T-helper 22 cell (primary cell): ENCODE measurements at regions not wholly inside any gene's neighbourhood (a gene's known extent, or its start where the extent isn't known, plus 50 kb on each side); places are given as distances from the start of the nearest gene placed in this dataset.

Source experiments
- DNase-seq: peaks from one replicate; pipeline ENCODE4 v3.0.0-alpha.2; 2020; ENCODE audit warnings: low read depth

DNA sequence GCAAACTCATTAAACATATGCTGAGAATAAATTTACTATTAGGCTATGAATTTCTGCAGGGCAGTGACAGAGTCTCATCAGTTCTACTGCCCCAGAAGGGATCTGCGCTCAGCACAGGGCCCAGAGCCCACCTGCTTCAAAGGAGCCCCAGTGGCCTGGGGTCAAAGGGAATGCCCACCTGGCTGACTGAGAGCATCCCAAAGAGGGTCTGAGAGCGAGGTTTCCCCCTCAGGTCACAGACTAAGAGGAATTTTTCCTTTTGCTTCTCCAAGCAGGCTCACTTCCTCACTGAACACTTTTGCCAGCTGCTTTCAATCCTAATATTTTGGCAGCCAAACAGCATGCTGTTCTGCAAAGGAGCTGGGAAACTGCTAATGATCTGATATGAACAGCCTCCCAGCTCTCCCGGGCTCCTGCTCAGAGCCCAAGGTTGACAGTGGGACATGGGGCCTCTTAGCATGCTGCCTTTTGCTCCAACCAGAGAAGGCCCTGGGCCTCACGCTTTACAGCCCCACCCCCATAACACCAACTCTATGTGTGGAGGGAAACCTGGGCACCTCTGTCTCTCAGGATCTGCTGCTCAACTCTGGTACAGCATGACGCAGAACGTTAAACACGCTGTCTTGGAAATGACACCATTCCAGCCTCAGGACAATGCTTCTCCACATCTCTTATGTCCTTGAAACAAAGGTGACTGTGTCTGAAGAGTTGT lies 70.7 kb upstream of the SYT6 start:
- no peak for DNase-seq

DNA sequence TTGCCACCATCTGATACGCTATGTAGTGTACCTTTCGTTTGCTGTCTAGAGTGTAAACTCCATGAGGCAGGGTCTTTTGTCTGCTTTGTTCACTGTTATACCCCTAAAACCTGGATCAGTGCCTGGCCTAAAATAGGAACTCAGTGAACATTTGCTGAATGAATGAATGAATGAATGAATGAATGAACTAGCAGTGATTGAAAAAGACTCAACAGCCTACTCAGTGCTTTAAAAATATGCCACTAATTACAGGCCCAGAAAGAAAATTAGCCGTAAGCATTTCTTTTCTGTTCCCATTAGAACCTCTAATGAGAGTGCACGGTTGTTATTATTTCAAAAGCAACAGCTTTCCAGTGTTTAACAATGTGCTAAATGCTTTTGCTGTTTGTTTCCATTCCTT lies 69.3 kb upstream of the SYT6 start:
- no peak for DNase-seq

DNA sequence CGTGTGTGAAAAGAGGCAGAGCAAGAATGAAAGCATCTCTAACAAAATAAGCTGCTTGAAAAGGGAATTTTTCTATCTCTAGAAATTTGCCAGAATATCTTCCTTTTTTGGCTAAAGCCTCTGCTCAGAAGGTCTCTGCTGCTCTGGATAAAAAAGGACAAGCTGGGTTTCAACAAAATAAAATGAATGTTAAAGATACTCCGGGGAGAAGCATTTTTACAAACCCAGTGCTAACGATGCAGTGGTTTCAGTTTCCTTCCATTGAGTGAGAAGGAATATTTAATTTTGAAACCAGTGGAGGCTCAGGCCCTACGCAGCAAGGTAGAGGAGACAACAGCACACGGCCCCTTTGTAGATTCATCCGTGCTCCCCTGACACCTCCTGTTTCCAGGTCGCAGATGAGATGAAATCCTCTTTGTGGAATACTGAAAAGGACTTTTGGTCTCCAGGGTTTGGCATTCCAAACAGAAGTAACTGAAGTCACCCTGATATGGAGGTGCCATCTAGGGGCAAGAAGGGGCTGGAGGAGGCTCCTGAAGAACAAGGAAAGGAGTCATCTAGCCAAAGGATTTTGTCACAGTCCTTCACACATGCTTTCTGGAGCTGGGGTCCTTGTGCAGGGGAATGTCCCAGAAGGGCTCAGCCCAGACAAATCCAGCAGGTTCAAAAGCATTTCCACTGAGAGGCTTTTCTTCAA lies 65.7 kb upstream of the SYT6 start:
- DNase-seq, result no peak

DNA sequence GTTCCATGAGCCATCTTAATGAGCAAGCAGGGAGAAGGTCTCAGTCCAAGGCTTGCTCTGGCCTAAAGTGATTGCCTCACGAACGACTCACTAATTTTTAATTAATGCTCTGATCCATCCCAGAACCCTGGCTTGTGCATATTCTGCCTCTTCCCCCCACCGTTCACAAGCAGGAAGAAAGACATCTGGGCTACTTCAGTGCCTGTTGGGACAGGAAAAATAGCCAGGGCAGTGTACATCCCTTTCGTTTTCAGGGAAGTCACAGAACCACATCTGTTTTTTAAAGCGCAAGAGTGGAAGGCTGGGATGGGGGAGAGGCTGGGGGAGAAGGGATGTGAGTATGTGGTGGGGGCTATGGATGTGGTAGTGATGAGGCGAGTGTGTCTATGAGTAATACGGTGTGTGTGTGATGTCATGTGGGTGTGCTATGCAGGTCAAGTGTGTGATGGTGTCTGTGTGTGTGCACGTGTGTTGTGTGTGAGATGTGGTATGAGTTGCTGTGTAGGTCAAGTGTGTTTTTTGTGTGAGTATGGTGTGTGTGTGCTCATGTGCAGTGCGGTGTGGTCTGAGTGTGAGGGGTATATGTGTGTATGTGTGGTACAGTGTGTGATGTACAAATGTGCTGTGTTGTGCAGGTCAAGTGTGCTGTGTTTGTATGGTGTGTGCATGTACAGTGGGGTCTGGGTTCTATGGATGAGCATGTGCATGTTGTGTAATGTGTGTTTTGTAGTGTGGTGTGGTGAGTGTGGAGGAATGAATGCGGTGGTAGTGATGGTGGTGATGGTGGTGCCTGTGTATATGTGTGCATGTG lies 64.9 kb upstream of the SYT6 start:
- no peak for DNase-seq

DNA sequence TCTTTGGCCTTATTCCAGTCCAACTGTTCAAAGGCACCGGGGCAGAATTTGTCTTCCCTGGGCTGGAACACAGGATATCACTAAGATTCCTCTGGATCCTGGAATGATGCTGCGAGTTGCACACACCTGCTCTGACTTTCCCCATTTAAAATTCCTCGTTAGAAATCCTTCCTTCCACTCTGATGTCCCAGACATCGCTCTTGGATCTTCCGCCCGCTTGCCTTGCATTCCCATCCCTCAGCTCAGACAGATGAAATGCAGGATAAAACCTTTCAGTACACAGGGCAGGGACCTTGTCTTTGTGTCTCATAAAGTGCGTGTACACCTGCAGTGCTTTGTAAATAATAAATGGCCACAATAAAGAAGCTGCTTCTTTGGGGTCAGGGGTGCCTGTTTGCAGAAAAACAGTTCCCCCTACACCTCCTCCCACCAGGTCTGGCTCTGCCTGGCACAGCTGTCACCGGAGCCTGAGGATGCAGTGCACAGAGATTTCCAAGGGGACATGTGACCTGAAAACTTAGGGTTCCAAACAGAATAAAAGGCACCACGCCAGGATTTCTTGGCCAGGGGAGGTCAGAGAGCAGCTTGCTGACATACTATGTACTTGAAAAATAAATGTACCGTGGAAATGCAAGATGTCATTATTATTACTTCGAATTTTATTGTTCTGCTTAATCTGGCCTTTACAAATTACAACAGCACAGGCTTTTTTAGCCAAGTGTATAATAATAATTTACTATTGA lies 62.9 kb upstream of the SYT6 start:
- no peak for DNase-seq

DNA sequence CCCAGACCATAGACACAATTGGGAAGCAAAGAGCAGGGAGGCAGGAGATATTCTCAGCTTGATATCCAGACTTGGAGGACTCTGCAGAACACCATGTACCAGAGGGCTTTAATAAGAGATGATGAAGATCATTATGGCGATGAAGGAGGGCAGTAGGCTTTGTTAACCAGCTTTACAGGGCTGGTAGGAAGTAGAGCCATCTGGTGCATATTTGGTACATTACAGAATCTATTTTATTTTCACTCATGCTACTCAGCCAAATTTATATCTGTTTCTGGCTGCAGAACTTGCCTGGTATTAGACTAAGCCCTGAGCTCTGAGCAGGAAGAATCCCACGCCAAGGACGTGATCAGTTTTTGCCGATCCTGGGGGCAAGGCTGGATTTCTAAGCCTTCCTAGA lies 61.8 kb upstream of the SYT6 start:
- DNase-seq, result no peak

DNA sequence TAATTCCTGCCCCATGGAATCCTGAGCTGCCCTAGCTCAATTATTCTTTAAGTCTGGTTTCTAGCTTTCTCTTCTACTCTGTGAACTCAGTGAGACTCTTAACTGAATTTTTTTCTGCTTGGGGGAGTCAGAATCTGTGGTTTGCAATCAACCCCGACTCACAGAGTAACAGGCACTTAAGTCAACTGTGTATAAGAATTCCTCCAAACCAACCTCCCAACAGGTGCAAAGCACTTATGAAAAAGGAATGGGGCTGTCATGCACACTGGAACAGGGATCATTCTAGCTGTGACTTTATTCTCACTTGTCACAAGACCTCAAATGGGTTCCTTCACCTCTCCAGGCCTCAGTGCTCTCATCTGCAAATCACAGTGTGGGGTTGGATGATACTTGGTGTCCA lies 60.3 kb upstream of the SYT6 start:
- no peak for DNase-seq

DNA sequence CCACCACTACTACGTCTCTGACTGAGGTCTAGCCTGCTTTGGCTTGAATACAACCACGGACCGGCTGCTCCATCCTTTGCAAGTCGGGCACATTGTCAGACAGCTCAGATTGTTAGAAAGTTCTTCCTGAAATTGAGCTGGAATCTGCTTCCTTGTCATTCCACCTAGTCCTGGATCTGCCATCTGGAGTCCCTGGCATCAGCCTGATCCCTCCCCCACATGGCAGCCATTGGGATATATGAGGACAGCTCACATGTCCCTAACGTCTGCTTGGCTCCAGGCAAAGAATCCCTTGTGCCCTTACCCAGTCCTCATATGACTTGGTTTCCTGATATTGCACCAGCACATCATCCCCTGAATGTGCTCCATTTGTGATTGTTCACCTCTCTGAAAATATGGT lies 56.3 kb upstream of the SYT6 start:
- DNase-seq, result no peak

DNA sequence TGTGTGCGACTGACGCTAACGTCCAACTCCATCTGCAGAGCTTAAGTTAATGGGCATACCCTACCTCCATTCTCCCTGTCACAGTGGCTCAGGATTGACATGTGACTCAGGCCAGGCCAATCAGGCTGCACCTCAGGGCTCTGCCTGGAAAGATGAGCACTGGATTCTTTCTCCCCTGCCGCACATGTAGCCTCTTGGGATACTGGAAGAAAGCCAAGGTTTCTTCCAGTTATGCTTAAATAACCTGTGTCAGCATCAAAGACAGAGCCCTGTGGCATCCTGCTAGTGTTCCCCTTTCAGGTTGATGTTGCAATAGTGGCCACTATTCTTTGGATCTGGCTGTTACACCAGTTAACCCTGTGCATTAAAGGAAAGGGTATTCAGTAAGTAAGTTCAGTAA lies 55.0 kb upstream of the SYT6 start:
- no peak for DNase-seq

DNA sequence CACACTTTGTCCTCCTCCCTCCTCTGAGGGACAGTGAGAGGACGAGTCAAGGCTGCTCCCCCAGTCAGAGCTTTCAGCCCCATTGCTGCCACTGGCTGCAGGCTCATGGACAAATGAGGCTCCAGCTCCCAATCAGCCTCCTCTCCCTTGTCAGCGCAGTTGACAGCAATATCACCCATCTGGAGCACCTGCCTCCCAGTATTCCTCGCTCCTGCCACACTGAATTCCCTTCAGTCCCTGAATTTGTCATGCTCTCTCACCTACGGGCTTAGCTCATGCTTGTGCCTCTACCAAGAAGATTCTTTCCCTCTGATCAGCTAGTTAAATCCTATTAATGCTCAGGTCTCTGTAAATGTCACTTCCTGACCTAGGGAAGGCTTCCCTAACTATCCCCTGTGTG lies 54.4 kb upstream of the SYT6 start:
- DNase-seq, result no peak

DNA sequence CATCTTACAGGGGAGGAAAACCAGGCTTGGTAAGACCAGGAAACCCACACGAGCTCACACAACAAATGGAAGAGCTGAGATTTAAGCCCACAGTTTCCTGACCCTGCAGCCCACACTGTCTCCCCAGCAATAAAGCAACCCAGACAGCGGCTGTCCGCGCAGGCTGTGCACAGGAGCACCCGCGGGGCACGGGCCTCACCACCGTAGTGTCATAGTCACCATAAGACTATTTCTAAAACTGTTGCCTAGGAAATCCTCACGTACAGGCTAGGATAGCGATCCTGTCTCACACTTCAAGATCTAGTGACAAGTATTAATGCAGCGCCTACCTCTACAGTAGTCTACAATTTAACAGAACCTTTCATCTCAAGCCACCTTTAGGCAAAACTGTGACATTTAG lies 54.0 kb upstream of the SYT6 start:
- DNase-seq, result no peak

DNA sequence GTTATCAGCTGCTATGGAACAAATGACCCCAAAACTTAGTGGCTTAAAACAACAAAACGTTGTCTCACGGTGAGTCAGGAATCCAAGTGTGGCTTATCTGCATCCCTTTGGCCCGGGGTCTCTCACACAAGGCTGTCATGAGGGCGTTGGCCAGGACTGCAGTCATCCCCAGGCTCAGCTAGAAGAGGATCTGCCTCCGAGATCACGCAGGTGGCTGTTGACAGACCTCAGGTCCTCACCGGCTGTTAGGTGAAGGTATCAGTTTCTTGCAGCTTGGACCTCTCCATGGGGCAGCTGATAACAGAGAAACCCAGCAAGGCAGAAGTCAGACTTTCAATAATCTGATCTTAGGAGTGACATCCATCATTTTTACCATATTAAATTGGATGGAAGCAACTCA lies 52.7 kb upstream of the SYT6 start:
- no peak for DNase-seq

DNA sequence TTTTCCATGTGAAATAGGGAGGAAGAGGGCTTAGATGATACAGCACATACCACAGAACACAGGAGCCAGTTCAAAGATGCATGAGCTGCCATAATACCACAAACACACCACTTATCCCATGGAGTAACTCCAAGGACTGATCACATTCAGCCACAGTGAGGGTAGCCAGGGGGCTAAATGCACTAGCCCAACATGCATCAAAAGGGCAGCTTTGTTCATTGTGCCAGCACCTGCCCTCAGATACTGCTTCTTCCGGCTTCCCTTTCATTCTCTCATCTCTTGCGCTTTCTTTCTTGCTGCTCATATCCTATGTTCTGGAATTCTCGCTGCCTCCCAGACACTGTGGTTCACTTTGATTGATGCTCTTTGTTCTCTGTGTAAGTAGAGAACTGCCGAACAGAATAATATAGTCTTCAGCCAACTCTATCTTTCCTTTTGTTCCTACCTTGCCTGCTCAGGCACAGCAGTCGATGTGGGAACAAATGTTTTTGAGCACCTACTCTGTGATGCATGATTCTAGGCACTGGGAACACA lies 50.0 kb upstream of the SYT6 start:
- no peak for DNase-seq
